Activated T-helper 1 cell treated with Interleukin-2 at 50 U/mL for 16 hours (primary cell): ENCODE measurements at regions not wholly inside any gene's neighbourhood (a gene's known extent, or its start where the extent isn't known, plus 50 kb on each side); places are given as distances from the start of the nearest gene placed in this dataset.
"Not testable (repeated sequence)": the region's sequence is repeated elsewhere in the genome, so short reads cannot be mapped to it uniquely, and the experiment has no call there.

ENCODE experiments used
- DNase-seq: peaks from one replicate; pipeline ENCODE4 v3.0.0-alpha.2; 2020; ENCODE audit warnings: low read depth

GRCh38 chr2:193140895-193141294, 946.2 kb upstream of the TMEFF2 start:
- not testable (repeated sequence) for DNase-seq

DNA sequence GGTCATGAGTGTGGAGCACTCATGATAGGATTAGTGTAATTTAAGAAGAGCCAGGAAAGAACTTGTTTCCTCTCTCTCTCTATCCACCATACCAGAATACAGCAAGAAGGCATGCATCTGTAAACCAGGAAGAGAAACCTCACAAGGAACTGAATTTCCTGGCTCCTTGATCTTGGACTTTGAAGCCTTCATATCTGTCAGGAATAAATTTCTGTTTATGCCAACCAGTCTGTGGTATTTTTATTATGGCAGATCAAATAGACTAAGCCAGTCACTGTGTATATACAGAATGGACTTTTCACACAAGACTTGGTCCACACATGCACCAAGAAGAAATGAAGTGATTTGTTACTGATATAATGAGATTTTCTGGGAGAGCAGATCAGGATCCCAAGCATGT, 930.1 kb upstream of the TMEFF2 start:
- no peak for DNase-seq

- DNase-seq, result no peak
These were observed 920.1 kb upstream of the TMEFF2 start for GRCh38 chr2:193114827-193115226.

- DNase-seq, result no peak
These were observed 918.3 kb upstream of the TMEFF2 start for GRCh38 chr2:193112986-193113385.

- no peak for DNase-seq
These were observed 908.3 kb upstream of the TMEFF2 start for GRCh38 chr2:193103064-193103463.

DNA sequence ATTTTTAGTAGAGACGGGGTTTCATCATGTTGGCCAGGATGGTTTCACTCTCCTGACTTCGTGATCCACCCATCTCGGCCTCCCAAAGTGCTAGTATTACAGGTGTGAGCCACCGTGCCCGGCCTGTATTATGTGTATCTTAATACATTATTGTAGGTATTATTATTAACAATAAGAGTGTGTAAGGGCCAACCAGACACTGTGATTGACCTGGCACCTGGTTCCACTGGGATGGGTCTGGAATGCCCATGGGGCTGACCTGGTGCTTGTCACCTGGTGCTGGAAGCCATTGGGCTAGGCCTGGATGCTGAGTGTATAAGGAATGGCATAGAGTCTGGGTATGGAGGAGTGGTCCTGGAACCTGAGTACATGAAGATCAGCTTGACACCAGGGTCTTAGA, 906.9 kb upstream of the TMEFF2 start:
- DNase-seq, result no peak

DNA sequence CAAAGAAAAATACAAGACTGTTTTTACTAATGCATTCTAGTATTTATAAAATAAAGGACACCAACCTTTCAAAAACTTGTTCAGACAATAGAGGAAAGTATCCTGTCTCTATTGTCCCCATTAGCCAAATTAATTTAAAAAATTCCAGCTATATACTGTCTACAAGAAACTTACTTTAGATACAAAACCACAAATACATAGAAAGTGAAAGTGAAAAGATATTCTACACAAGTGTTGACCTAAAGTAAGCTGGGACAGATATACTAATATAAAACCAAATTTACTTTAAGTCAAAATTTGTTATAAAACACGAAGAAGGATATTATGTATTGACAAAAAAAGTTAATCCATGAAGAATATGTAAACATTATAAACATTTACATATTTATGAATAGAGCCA, 893.3 kb upstream of the TMEFF2 start:
- DNase-seq, result no peak

DNA sequence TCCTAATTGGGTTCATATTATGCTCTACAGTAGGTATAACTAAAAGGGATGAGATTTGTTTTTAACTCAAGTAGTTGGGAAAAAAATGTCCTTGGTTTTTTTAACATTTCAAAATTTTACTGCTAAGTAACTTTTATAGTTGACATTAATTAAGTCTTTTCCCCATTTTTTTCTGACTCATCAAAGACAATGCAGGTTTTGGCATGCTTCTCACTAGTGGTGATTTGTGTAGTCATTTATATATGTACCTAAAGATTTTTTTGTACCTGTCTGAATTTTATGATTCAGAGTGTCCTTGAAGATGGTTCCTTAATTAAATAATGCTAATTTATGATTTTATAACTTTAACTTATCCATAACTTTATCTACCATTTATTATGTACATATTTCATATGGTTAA, 882.3 kb upstream of the TMEFF2 start:
- no peak for DNase-seq

DNA sequence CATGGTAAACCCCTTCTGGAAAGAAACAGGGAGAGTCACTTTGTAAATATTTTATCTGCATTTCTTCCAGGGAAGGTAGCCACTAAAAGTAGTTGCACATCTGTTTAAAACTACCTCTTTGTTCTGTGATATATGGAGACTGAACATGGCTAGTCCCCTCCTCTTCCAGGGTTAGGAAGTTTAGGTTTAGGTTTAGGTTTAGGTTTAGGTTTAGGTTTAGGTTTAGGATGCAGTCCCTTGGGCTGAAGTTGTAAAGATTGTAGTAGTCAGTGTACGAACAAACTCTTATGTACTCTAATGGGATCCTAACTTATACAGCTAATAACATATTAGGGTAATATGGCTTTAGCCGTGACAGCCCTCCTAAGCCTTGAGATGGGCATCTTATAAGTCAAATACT, 880.2 kb upstream of the TMEFF2 start:
- no peak for DNase-seq

DNA sequence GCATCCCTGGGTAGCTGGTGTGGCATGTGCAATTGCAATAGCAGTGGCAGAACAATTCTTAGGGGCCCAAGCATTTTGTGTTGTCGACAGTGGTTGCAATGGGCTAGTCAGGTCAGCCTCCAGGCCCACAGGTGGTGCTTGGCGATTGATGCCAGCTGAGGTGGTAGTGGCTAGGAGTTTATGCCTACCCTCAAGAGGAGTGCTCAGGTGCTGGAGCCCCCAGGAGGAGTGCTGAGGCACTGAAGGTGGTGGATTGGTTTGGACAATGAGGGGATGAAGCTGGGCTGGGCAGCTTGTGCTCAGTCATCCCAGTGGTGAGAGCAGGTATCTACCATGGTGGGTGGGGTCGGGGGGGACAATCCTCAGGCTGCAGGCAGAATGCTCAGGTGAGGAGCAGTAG, 877.9 kb upstream of the TMEFF2 start:
- DNase-seq, result no peak

DNA sequence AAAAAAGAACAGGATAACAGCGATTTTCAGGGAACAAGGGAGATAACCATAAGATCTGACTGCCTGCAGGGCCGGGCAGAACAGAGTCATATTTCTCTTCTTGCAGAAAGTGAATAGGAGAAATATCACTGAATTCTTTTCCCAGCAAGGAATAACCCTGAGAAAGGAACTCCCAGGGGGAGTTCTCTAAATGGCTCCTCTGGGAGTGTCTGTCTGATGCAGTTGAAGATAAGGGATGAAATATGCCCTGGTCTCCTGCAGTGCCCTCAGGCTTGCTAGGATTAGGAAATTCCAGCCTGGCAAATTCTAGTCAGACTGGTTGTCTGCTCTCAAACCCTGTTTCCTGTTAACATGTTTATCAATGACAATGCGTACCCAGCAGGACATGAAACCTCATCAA, 830.8 kb upstream of the TMEFF2 start:
- DNase-seq, result not testable (repeated sequence)

GRCh38 chr2:193024791-193025190, 830.1 kb upstream of the TMEFF2 start:
- no peak for DNase-seq

DNA sequence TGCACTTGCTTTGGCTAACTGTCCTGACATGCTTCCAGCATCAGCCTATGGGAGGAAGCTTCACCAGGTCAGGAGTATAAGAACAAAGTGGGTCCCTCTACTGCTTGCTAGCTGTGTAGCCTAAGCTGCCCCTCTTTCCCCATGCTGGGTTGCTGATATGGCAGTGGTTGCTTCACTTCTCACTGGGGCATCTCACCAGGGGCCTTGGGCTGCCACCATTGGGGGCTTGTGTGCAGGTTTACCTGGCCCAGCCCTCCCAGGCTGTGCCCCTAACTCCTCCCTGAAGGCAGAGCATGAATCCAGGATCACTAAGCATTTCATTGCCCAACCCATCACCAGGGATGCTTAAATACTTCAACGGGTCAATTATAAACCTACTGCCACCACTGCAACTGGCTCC, 817.1 kb upstream of the TMEFF2 start:
- no peak for DNase-seq

DNA sequence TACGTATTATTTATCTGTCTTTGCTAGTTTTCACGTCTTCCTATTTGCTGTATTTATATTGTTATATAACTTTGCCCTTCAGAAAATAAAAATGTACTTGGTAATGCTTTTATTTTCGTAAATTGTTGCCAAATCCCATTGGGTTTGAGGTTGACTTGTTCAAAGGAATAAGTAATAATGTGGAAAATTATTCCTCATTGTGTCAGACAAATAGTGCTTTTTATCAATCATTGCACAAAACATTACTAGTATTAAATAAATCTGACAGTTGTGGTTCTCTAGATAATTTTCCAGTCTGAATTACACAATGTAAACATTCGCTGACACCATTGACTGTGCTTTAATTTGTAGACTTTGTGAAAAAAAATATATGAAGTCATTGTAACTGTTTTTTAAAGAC, 798.3 kb upstream of the TMEFF2 start:
- no peak for DNase-seq

- no peak for DNase-seq
These were observed 788.4 kb upstream of the TMEFF2 start for GRCh38 chr2:192983173-192983572.

DNA sequence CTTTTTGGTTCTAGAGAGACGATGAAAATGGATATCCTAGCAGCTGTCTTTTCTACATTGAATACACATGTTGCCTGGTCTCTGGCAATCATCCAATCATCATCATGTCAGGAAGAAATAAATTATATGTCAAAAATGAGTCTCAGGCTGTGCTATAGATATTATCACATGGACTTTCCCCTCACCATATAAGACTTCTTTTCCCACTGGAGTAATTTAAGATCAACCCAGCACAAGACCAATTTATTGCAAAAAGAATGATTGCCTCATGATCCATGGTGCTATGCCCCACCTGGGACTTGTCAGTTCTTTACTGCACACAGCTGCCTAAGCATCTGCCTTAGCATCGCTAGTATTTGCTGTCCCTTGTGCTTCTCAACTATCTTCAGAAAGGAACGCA, 783.7 kb upstream of the TMEFF2 start:
- DNase-seq, result no peak

GRCh38 chr2:192971981-192972380, 777.2 kb upstream of the TMEFF2 start:
- DNase-seq, result no peak

DNA sequence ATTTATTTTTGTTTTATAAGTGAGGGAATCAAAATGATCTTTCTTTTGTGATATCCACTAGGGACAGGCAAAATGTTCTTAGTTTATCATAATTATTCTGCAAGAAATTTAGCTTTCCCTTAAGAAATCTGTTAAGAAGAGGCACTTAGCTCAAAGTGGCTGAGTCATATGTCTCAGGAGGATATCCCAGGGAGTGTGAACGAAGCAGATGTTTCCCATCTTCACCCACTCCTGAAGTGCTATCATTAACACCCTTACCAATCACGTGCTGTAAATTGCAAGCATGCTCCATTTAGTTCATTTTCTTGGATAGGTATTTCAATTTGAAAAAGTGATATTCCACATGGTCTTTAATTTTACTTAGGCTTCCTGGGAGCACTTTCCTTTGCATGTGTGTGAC, 774.3 kb upstream of the TMEFF2 start:
- no peak for DNase-seq

GRCh38 chr2:192960945-192961344, 766.2 kb upstream of the TMEFF2 start:
- no peak for DNase-seq

DNA sequence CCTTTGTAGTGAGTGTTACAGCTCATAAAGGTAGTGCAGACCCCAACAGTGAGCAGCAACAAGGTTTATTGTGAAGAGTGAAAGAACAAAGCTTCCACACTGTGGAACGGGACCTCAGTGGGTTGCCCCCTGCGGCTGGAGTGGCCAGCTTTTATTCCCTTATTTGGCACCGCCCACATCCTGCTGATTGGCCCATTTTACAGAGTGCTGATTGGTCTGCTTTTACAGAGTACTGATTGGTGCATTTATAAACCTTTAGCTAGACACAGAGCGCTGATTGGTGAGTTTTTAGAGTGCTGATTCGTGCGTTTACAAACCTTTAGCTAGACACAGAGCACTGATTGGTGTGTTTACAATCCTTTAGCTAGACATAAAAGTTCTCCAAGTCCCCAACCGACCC, 763.9 kb upstream of the TMEFF2 start:
- not testable (repeated sequence) for DNase-seq

DNA sequence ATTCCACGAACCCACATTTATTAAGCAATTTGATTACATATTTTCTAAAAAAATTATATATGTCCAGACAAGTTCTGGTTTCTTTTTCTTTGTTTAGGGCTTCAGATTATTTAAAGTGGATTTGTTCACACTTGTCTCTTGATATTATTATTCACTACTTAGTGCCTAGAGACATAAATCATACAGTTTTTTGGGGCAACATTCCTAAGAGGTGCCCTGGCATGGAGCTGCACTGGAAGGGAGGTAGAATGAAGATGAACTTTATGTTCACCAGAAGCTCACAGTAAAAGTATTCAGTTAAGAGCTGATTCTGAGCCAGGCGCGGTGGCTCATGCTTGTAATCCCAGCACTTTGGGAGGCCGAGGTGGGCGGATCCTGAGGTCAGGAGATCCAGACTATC, 762.7 kb upstream of the TMEFF2 start:
- no peak for DNase-seq

DNA sequence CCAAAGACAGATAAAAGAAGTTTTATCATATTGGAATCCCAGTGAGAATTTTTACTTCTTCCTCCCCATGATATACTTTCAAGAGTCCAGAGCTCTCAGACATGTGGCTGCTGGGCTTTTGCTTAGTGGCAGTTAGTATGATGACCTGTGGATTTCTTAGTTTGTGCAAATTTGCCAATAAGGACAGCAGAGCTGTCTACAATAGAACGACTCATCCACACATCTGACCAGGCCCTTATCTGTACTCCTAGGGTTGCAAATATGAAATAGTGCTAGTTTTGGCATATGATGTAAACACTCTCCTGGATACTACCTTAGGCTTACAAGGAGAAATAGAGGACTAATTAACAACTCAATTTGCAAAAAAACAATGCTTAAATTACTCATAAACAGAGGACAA, 758.4 kb upstream of the TMEFF2 start:
- DNase-seq, result no peak

- no peak for DNase-seq
These were observed 757.5 kb upstream of the TMEFF2 start for GRCh38 chr2:192952245-192952644.

- DNase-seq, result no peak
These were observed 753.6 kb upstream of the TMEFF2 start for GRCh38 chr2:192948316-192948715.

DNA sequence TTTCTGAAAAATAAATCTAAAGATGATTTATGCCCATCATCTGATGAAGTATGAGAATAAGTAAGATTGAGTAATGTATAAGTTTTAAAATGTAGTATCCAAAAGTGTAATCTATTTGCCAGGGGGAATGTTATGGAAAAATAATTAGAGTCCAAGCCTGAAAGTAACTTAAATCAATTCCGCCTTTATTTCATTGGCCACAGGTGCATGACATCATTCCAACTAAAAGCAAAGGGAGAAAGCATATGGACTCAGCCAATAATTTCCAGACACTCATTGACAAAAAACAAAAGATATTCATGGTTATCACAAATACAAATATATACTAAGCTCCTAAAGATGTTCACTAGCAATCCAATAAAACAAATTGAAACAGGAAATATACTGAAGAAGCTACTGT, 752.6 kb upstream of the TMEFF2 start:
- DNase-seq, result no peak
